GM12878 (cell line): ENCODE measurements at regions not wholly inside any gene's neighbourhood (a gene's known extent, or its start where the extent isn't known, plus 50 kb on each side); places are given as distances from the start of the nearest gene placed in this dataset.

Experiments used
- ATAC-seq: fragments of 200-7000 bp; cut with Tn5 transposase; 3 replicates; pipeline ENCODE4 v1.9.1; 2020; ENCODE audit warnings: mild to moderate bottlenecking, moderate library complexity
- BruUV-seq: library from RNA; stranded (reverse); fragments of 400-500 nt; replicated peaks from 2 replicates; lab custom pipeline; 2021; lab: Mats Ljungman, UMichigan
- CTCF ChIA-PET: fragments of 300-600 bp; sonication (Branson Sonifier 250); formaldehyde crosslinking; extraction: SDS; loops from one replicate; lab custom pipeline; 2021; ENCODE audit warnings: inconsistent platforms; lab: Yijun Ruan, JAX
- POLR2A ChIA-PET: fragments of 350-600 bp; formaldehyde crosslinking; extraction: SDS; loops from one replicate; lab custom pipeline; 2021; ENCODE audit warnings: inconsistent platforms; lab: Charles Lee
- RAD21 ChIA-PET: fragments of 300-600 bp; sonication (Branson Sonifier 250); formaldehyde crosslinking; loops from one replicate; lab custom pipeline; 2023; ENCODE audit warnings: antibody characterized with exemption; ENCODE audit not compliant: unreplicated experiment; lab: Charles Lee
- SMC1A ChIA-PET: fragments of 300-600 bp; sonication (Branson Sonifier 250); formaldehyde crosslinking; loops from one replicate; lab custom pipeline; 2023; ENCODE audit not compliant: unreplicated experiment, uncharacterized antibody; lab: Charles Lee
- DNase-seq: peaks from one replicate; pipeline ENCODE4 v3.0.0-alpha.2; 2011; ENCODE audit warnings: low read depth, low spot score
- FAIRE-seq: peaks from 3 replicates; lab custom pipeline; 2011; peaks lifted over from hg19 to GRCh38; lab: Jason Lieb, UNC
- H2AFZ ChIP-seq: 2 replicates; pipeline ENCODE4 v1.6.0; 2011; ENCODE audit warnings: low read depth, low read length, control low read depth; ENCODE audit not compliant: control insufficient read depth
- H3K27ac ChIP-seq: 2 replicates; pipeline ENCODE4 v1.5.1; 2011; ENCODE audit warnings: control low read depth; ENCODE audit not compliant: control insufficient read depth, insufficient read depth
- H3K27me3 ChIP-seq, 2 experiments: replicated peaks in 1 of 2; 2 replicates each; pipeline versions ENCODE4 v1.6.0 to v1.6.1; 2011; ENCODE audit warnings: low read length in 1 of 2; ENCODE audit not compliant: control insufficient read depth in 2 of 2, insufficient read depth in 2 of 2
- H3K36me3 ChIP-seq, 2 experiments: 2 replicates each; pipeline ENCODE4 v1.5.1; 2011; ENCODE audit warnings: low read length in 1 of 2; ENCODE audit not compliant: control insufficient read depth in 2 of 2, insufficient read depth in 2 of 2
- H3K4me1 ChIP-seq: 2 replicates; pipeline ENCODE4 v1.6.1; 2011; ENCODE audit warnings: mild to moderate bottlenecking, low read length, moderate library complexity, mixed read lengths; ENCODE audit not compliant: control insufficient read depth, insufficient read depth
- H3K4me2 ChIP-seq: 2 replicates; pipeline ENCODE4 v1.6.0; 2011; ENCODE audit warnings: control low read depth; ENCODE audit not compliant: control insufficient read depth, insufficient read depth
- H3K4me3 ChIP-seq: fragments of 200-600 bp; sonication (generic); 2 replicates; pipeline ENCODE4 v1.5.1; 2016
- H3K79me2 ChIP-seq: 2 replicates; pipeline ENCODE4 v1.6.0; 2011; ENCODE audit warnings: low read length; ENCODE audit not compliant: control insufficient read depth, insufficient read depth
- H3K9ac ChIP-seq: 2 replicates; pipeline ENCODE4 v1.8.0; 2011; ENCODE audit warnings: low read length, control low read depth, mixed read lengths; ENCODE audit not compliant: control insufficient read depth, insufficient read depth
- H3K9me3 ChIP-seq: replicated peaks from 3 replicates; pipeline ENCODE4 v1.5.1; 2011; ENCODE audit warnings: mild to moderate bottlenecking, low read length; ENCODE audit not compliant: control insufficient read depth, insufficient read depth
- H4K20me1 ChIP-seq: 2 replicates; pipeline ENCODE4 v1.6.0; 2011; ENCODE audit not compliant: control insufficient read depth, insufficient read depth
- EED ChIP-seq: sonication (generic); IDR thresholded peaks from 2 replicates; pipeline ENCODE4 v1.6.1; 2016; ENCODE audit warnings: antibody characterized with exemption, low read depth
- EZH2 ChIP-seq: IDR thresholded peaks from 2 replicates; pipeline ENCODE4 v1.6.1; 2012; ENCODE audit warnings: low read depth, mild to moderate bottlenecking, control low read depth, inconsistent platforms, low read length, borderline replicate concordance; ENCODE audit not compliant: control insufficient read depth
- JUNB ChIP-seq: IDR thresholded peaks from 2 replicates; pipeline ENCODE4 v1.6.1; 2016; ENCODE audit warnings: antibody characterized with exemption, mild to moderate bottlenecking
- NFYB ChIP-seq: IDR thresholded peaks from 2 replicates; pipeline ENCODE4 v1.6.1; 2011; ENCODE audit warnings: low read depth, mild to moderate bottlenecking, low read length, improper control_type of control experiment, moderate library complexity; ENCODE audit not compliant: insufficient read depth
- POLR2AphosphoS5 ChIP-seq: IDR thresholded peaks from 2 replicates; pipeline ENCODE4 v1.6.1; 2011; ENCODE audit warnings: mild to moderate bottlenecking, low read length, inconsistent platforms
- RELA ChIP-seq: fragments of 450-650 bp; IDR thresholded peaks from 2 replicates; pipeline ENCODE4 v1.8.0; 2014; ENCODE audit warnings: borderline replicate concordance; ENCODE audit not compliant: partially characterized antibody
- RUNX3 ChIP-seq: IDR thresholded peaks from 2 replicates; pipeline ENCODE4 v1.6.1; 2012; ENCODE audit warnings: low read length, inconsistent platforms
- SMAD1 ChIP-seq: fragments of 450-650 bp; IDR thresholded peaks from 2 replicates; pipeline ENCODE4 v1.6.1; 2018; ENCODE audit warnings: mild to moderate bottlenecking, low read depth; ENCODE audit not compliant: partially characterized antibody
- SUPT20H ChIP-seq: IDR thresholded peaks from 2 replicates; pipeline ENCODE4 v1.6.1; 2011; ENCODE audit warnings: low read depth, mild to moderate bottlenecking, low read length, moderate library complexity, borderline replicate concordance; ENCODE audit not compliant: control insufficient read depth
- YBX1 ChIP-seq: fragments of 450-650 bp; IDR thresholded peaks from 2 replicates; pipeline ENCODE4 v1.6.1; 2016; ENCODE audit warnings: antibody characterized with exemption
- YY1 ChIP-seq: IDR thresholded peaks from 2 replicates; pipeline ENCODE4 v1.6.1; 2011; ENCODE audit warnings: low read depth, mild to moderate bottlenecking, low read length
- ZNF207 ChIP-seq: fragments of 450-650 bp; IDR thresholded peaks from 2 replicates; pipeline ENCODE4 v1.6.1; 2014; ENCODE audit warnings: antibody characterized with exemption, mild to moderate bottlenecking, borderline replicate concordance
- WGBS: methylation state at CpG from one replicate; pipeline ENCODE4 v1.1.6; 2016; ENCODE audit warnings: low lambda C conversion rate; ENCODE audit not compliant: insufficient replicate concordance, insufficient coverage; ENCODE audit errors: missing lambda C conversion rate; 5-methylcytosine and 5-hydroxymethylcytosine counted together
- in situ Hi-C: fragments of 300-500 bp; cut with MboI; formaldehyde crosslinking; loops from 9 replicates; pipeline ENCODE4 v1.14.3; 2018; ENCODE audit warnings: mixed read lengths
- intact Hi-C: fragments of 100-400 bp; cut with micrococcal nuclease; formaldehyde crosslinking; loops from one replicate; pipeline ENCODE4 v1.14.2; 2022; ENCODE audit not compliant: unreplicated experiment
- TF ChIP-seq, protein P1 (sequence below): fragments of 450-650 bp; formaldehyde crosslinking; IDR thresholded peaks from 2 replicates; pipeline ENCODE4 v1.4.0; 2022; ENCODE audit warnings: mild to moderate bottlenecking, moderate library complexity
- TF ChIP-seq, protein P2 (sequence below): fragments of 450-650 bp; IDR thresholded peaks from 2 replicates; pipeline ENCODE4 v1.6.1; 2018; ENCODE audit warnings: mild to moderate bottlenecking, low read depth, moderate library complexity; ENCODE audit not compliant: partially characterized antibody
- TF ChIP-seq, protein P3 (sequence below): fragments of 450-650 bp; IDR thresholded peaks from 2 replicates; pipeline ENCODE4 v1.6.1; 2017; ENCODE audit warnings: antibody characterized with exemption, mild to moderate bottlenecking, moderate library complexity
- TF ChIP-seq, protein P4 (sequence below): IDR thresholded peaks from 2 replicates; pipeline ENCODE4 v1.6.1; 2011; ENCODE audit warnings: low read depth, low read length, improper control_type of control experiment, borderline replicate concordance

DNA sequence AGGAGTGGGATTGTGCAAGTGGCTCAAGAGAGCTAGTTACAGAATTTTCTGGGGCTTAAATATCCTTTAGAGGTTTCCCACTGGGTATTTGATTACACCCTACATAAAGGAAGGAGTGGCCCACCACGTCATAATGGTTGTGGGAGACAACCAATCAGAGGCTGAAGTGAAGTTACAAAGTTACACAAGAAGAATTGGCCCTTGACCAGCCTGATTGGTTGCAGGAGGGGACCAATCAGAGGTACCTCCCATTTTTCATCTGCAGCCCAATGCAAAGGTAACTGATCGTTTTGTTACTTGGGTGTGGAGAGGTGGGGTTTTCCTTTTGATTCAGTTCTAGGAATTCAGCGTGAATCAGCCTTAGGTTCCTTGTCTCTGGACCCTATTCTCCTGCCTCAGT lies 430.5 kb upstream of the FAT3 start:
- no peak for FAIRE-seq
- H3K36me3 ChIP-seq: no peaks in the 10 kb centered on the region
- H3K9me3 ChIP-seq: no peaks in the 10 kb centered on the region
- no peak for ATAC-seq
- SMC1A ChIA-PET: no interaction called here
- no peak overlapping the region for H3K4me2 ChIP-seq
- 0% methylated on average over 3 of the region's 3 CpGs for WGBS
- no peaks in the 10 kb centered on the region for H3K79me2 ChIP-seq
- POLR2A ChIA-PET: no interaction called here
- no peaks in the 10 kb centered on the region for H3K4me1 ChIP-seq
- no peaks in the 10 kb centered on the region for H3K27me3 ChIP-seq
- no TSS peak for BruUV-seq
- H3K4me3 ChIP-seq: no peak overlapping the region
- intact Hi-C loops: no loop called here
- no peak overlapping the region for H2AFZ ChIP-seq
- CTCF ChIA-PET: no interaction called here
- in situ Hi-C loops: no loop called here
- RAD21 ChIA-PET: no interaction called here
- no peak overlapping the region for H3K9ac ChIP-seq
- DNase-seq: no peak
- no peaks in the 10 kb centered on the region for H4K20me1 ChIP-seq
- no peak overlapping the region for H3K27ac ChIP-seq
- TF ChIP-seq YBX1: no peak
- no peak for TF ChIP-seq EED
- no peak for TF ChIP-seq YY1
- no peak for TF ChIP-seq EZH2
- TF ChIP-seq SUPT20H: no peak
- TF ChIP-seq, protein P1, sequence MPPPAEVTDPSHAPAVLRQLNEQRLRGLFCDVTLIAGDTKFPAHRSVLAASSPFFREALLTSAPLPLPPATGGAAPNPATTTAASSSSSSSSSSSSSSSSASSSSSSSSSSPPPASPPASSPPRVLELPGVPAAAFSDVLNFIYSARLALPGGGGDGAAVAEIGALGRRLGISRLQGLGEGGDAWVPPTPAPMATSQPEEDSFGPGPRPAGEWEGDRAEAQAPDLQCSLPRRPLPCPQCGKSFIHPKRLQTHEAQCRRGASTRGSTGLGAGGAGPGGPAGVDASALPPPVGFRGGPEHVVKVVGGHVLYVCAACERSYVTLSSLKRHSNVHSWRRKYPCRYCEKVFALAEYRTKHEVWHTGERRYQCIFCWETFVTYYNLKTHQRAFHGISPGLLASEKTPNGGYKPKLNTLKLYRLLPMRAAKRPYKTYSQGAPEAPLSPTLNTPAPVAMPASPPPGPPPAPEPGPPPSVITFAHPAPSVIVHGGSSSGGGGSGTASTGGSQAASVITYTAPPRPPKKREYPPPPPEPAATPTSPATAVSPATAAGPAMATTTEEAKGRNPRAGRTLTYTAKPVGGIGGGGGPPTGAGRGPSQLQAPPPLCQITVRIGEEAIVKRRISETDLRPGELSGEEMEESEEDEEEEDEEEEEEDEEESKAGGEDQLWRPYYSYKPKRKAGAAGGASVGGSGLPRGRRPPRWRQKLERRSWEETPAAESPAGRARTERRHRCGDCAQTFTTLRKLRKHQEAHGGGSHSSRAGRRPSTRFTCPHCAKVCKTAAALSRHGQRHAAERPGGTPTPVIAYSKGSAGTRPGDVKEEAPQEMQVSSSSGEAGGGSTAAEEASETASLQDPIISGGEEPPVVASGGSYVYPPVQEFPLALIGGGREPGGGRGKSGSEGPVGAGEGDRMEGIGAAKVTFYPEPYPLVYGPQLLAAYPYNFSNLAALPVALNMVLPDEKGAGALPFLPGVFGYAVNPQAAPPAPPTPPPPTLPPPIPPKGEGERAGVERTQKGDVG: no peak
- TF ChIP-seq JUNB: no peak
- TF ChIP-seq POLR2AphosphoS5: no peak
- TF ChIP-seq NFYB: no peak
- no peak for TF ChIP-seq ZNF207
- TF ChIP-seq RUNX3: no peak
- TF ChIP-seq SMAD1: no peak
- TF ChIP-seq, protein P2, sequence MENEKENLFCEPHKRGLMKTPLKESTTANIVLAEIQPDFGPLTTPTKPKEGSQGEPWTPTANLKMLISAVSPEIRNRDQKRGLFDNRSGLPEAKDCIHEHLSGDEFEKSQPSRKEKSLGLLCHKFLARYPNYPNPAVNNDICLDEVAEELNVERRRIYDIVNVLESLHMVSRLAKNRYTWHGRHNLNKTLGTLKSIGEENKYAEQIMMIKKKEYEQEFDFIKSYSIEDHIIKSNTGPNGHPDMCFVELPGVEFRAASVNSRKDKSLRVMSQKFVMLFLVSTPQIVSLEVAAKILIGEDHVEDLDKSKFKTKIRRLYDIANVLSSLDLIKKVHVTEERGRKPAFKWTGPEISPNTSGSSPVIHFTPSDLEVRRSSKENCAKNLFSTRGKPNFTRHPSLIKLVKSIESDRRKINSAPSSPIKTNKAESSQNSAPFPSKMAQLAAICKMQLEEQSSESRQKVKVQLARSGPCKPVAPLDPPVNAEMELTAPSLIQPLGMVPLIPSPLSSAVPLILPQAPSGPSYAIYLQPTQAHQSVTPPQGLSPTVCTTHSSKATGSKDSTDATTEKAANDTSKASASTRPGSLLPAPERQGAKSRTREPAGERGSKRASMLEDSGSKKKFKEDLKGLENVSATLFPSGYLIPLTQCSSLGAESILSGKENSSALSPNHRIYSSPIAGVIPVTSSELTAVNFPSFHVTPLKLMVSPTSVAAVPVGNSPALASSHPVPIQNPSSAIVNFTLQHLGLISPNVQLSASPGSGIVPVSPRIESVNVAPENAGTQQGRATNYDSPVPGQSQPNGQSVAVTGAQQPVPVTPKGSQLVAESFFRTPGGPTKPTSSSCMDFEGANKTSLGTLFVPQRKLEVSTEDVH: no peak
- TF ChIP-seq RELA: no peak
- TF ChIP-seq, protein P3, sequence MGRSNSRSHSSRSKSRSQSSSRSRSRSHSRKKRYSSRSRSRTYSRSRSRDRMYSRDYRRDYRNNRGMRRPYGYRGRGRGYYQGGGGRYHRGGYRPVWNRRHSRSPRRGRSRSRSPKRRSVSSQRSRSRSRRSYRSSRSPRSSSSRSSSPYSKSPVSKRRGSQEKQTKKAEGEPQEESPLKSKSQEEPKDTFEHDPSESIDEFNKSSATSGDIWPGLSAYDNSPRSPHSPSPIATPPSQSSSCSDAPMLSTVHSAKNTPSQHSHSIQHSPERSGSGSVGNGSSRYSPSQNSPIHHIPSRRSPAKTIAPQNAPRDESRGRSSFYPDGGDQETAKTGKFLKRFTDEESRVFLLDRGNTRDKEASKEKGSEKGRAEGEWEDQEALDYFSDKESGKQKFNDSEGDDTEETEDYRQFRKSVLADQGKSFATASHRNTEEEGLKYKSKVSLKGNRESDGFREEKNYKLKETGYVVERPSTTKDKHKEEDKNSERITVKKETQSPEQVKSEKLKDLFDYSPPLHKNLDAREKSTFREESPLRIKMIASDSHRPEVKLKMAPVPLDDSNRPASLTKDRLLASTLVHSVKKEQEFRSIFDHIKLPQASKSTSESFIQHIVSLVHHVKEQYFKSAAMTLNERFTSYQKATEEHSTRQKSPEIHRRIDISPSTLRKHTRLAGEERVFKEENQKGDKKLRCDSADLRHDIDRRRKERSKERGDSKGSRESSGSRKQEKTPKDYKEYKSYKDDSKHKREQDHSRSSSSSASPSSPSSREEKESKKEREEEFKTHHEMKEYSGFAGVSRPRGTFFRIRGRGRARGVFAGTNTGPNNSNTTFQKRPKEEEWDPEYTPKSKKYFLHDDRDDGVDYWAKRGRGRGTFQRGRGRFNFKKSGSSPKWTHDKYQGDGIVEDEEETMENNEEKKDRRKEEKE: no peak
- TF ChIP-seq, protein P4, sequence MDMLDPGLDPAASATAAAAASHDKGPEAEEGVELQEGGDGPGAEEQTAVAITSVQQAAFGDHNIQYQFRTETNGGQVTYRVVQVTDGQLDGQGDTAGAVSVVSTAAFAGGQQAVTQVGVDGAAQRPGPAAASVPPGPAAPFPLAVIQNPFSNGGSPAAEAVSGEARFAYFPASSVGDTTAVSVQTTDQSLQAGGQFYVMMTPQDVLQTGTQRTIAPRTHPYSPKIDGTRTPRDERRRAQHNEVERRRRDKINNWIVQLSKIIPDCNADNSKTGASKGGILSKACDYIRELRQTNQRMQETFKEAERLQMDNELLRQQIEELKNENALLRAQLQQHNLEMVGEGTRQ: no peak
